GM23338 (cell line): ENCODE measurements at regions not wholly inside any gene's neighbourhood (a gene's known extent, or its start where the extent isn't known, plus 50 kb on each side); places are given as distances from the start of the nearest gene placed in this dataset.

Experiments used
- ATAC-seq: fragments of 200-7000 bp; cut with Tn5 transposase; 3 replicates; pipeline ENCODE4 v1.9.1; 2020
- DNase-seq: peaks from one replicate; pipeline ENCODE4 v3.0.0-alpha.2; 2015; ENCODE audit warnings: low spot score
- H2AFZ ChIP-seq: fragments of 200-600 bp; sonication (generic); 2 replicates; pipeline ENCODE4 v1.8.0; 2016; ENCODE audit warnings: antibody characterized with exemption, mild to moderate bottlenecking, moderate library complexity
- H3F3A ChIP-seq: fragments of 200-600 bp; sonication (generic); replicated peaks from 2 replicates; pipeline ENCODE4 v1.8.0; 2017; ENCODE audit warnings: antibody characterized with exemption, mixed run types, low read depth
- H3K27ac ChIP-seq: fragments of 200-600 bp; sonication (generic); 2 replicates; pipeline ENCODE4 v1.6.1; 2016; ENCODE audit warnings: low read depth
- H3K27me3 ChIP-seq: fragments of 200-600 bp; sonication (generic); 2 replicates; pipeline ENCODE4 v1.8.0; 2016; ENCODE audit warnings: mild to moderate bottlenecking, mixed run types, moderate library complexity; ENCODE audit not compliant: insufficient read depth
- H3K36me3 ChIP-seq: fragments of 200-600 bp; sonication (generic); 2 replicates; pipeline ENCODE4 v1.8.0; 2016; ENCODE audit warnings: mild to moderate bottlenecking; ENCODE audit not compliant: insufficient read depth
- H3K4me1 ChIP-seq: fragments of 200-600 bp; sonication (generic); 2 replicates; pipeline ENCODE4 v1.8.0; 2016; ENCODE audit warnings: mild to moderate bottlenecking, moderate library complexity; ENCODE audit not compliant: insufficient read depth
- H3K4me2 ChIP-seq: fragments of 200-600 bp; sonication (generic); 2 replicates; pipeline ENCODE4 v1.7.1; 2017; ENCODE audit warnings: mixed run types
- H3K4me3 ChIP-seq: fragments of 200-600 bp; sonication (generic); 2 replicates; pipeline ENCODE4 v1.6.1; 2016; ENCODE audit warnings: mixed run types
- H3K79me2 ChIP-seq: fragments of 200-600 bp; sonication (generic); replicated peaks from 2 replicates; pipeline ENCODE4 v1.8.0; 2017; ENCODE audit warnings: mild to moderate bottlenecking; ENCODE audit not compliant: insufficient read depth
- H3K9me2 ChIP-seq: fragments of 200-600 bp; sonication (generic); 2 replicates; pipeline ENCODE4 v1.8.0; 2017; ENCODE audit not compliant: insufficient read depth
- H4K20me1 ChIP-seq: fragments of 200-600 bp; sonication (generic); replicated peaks from 2 replicates; pipeline ENCODE4 v1.8.0; 2017; ENCODE audit warnings: mild to moderate bottlenecking; ENCODE audit not compliant: insufficient read depth
- H3K27ac Mint-ChIP-seq: 2 replicates; pipeline ENCODE4 v1.8.0; 2020; ENCODE audit warnings: inconsistent platforms, mild to moderate bottlenecking, moderate library complexity, mixed read lengths
- H3K27me3 Mint-ChIP-seq: 3 replicates; pipeline ENCODE4 v1.8.0; 2022; ENCODE audit warnings: low read depth, mild to moderate bottlenecking, moderate library complexity, mixed read lengths, inconsistent platforms; ENCODE audit not compliant: insufficient read depth, poor library complexity
- H3K36me3 Mint-ChIP-seq: 3 replicates; pipeline ENCODE4 v1.8.0; 2021; ENCODE audit warnings: low read depth, mild to moderate bottlenecking, inconsistent platforms, moderate library complexity, mixed read lengths
- H3K4me1 Mint-ChIP-seq: 3 replicates; pipeline ENCODE4 v1.8.0; 2020; ENCODE audit warnings: mild to moderate bottlenecking, inconsistent platforms, mixed read lengths
- H3K4me3 Mint-ChIP-seq: 3 replicates; pipeline ENCODE4 v1.8.0; 2021; ENCODE audit warnings: moderate library complexity, mild to moderate bottlenecking, inconsistent platforms, mixed read lengths
- H3K9me3 Mint-ChIP-seq: 3 replicates; pipeline ENCODE4 v1.8.0; 2020; ENCODE audit warnings: moderate library complexity, mild to moderate bottlenecking, inconsistent platforms, mixed read lengths
- CREB1 ChIP-seq: fragments of 250-450 bp; sonication (Bioruptor Pico); IDR thresholded peaks from 2 replicates; pipeline ENCODE4 v1.5.0; 2020; ENCODE audit warnings: low read depth, mild to moderate bottlenecking, moderate library complexity
- ETS1 ChIP-seq: IDR thresholded peaks from 2 replicates; pipeline ENCODE4 v1.6.1; 2016; ENCODE audit warnings: antibody characterized with exemption
- EZH2 ChIP-seq: fragments of 200-600 bp; sonication (generic); IDR thresholded peaks from one replicate; pipeline ENCODE4 v1.8.0; 2017; ENCODE audit warnings: antibody characterized with exemption, mild to moderate bottlenecking, low read depth; ENCODE audit not compliant: unreplicated experiment
- EZH2phosphoT487 ChIP-seq: fragments of 200-600 bp; sonication (generic); IDR thresholded peaks from one replicate; pipeline ENCODE4 v1.8.1; 2018; ENCODE audit warnings: antibody characterized with exemption; ENCODE audit not compliant: unreplicated experiment
- NANOG ChIP-seq: IDR thresholded peaks from 2 replicates; pipeline ENCODE4 v1.6.1; 2016; ENCODE audit warnings: antibody characterized with exemption, borderline replicate concordance
- REST ChIP-seq: IDR thresholded peaks from one replicate; pipeline ENCODE4 v1.6.1; 2018; ENCODE audit warnings: antibody characterized with exemption; ENCODE audit not compliant: unreplicated experiment
- STAT1 ChIP-seq: IDR thresholded peaks from one replicate; pipeline ENCODE4 v1.6.1; 2016; ENCODE audit warnings: antibody characterized with exemption; ENCODE audit not compliant: unreplicated experiment
- ZNF114 ChIP-seq: fragments of 250-450 bp; sonication (Bioruptor Pico); IDR thresholded peaks from 2 replicates; pipeline ENCODE4 v1.5.0; 2020; ENCODE audit warnings: mild to moderate bottlenecking, moderate library complexity
- ZNF331 ChIP-seq: fragments of 250-450 bp; sonication (Bioruptor Pico); IDR thresholded peaks from 2 replicates; pipeline ENCODE4 v1.5.0; 2020; ENCODE audit warnings: low read depth, mild to moderate bottlenecking, moderate library complexity

GRCh38 chr9:101860920-101861319, 122.5 kb upstream of the GRIN3A start (continued):
- no peak for TF ChIP-seq ZNF331 (CRISPR knock-in tag)

- no peak overlapping the region for H3K4me3 Mint-ChIP-seq
- ATAC-seq, result no peak
- H3K27me3 ChIP-seq, result no peaks in the 10 kb centered on the region
Observed at GRCh38 chr9:101859620-101860019, 121.2 kb upstream of the GRIN3A start.

More at GRCh38 chr9:101859620-101860019, 121.2 kb upstream of the GRIN3A start:
- H3K36me3 ChIP-seq, result no peaks in the 10 kb centered on the region; the same call in none of the 2 replicates
- H3K4me1 ChIP-seq, result no peaks in the 10 kb centered on the region
- no peak overlapping the region for H3K27ac ChIP-seq
- no peak overlapping the region for H3K27ac Mint-ChIP-seq
- no peaks in the 10 kb centered on the region for H3K9me2 ChIP-seq
- no peaks in the 10 kb centered on the region for H3K79me2 ChIP-seq
- no peak overlapping the region for H3K4me2 ChIP-seq
- DNase-seq, result no peak
- no peaks in the 10 kb centered on the region for H3K4me1 Mint-ChIP-seq
- H2AFZ ChIP-seq, result no peak overlapping the region
- peaks cover 62% of the 10 kb centered on the region for H3K9me3 Mint-ChIP-seq
- peaks cover 6% of the 10 kb centered on the region for H3K36me3 Mint-ChIP-seq
- H4K20me1 ChIP-seq, result no peaks in the 10 kb centered on the region
- no peaks in the 10 kb centered on the region for H3K27me3 Mint-ChIP-seq
- no peaks in the 10 kb centered on the region for H3F3A ChIP-seq
- no peak overlapping the region for H3K4me3 ChIP-seq
- TF ChIP-seq EZH2phosphoT487, result no peak
- TF ChIP-seq CREB1 (CRISPR knock-in tag), result no peak
- no peak for TF ChIP-seq ZNF114
- no peak for TF ChIP-seq REST
- no peak for TF ChIP-seq STAT1
- TF ChIP-seq EZH2, result no peak
- TF ChIP-seq ETS1, result no peak
- TF ChIP-seq ZNF331 (CRISPR knock-in tag), result no peak
- no peak for TF ChIP-seq NANOG
